Panc1 (cell line): ENCODE measurements at regions not wholly inside any gene's neighbourhood (a gene's known extent, or its start where the extent isn't known, plus 50 kb on each side); places are given as distances from the start of the nearest gene placed in this dataset.

Experiments
- ATAC-seq: fragments of 200-7000 bp; cut with Tn5 transposase; 2 replicates; pipeline ENCODE4 v1.9.1; 2020; ENCODE audit warnings: mild to moderate bottlenecking, moderate library complexity
- BruUV-seq: library from RNA; stranded (reverse); fragments of 400-500 nt; replicated peaks from 2 replicates; lab custom pipeline; 2021; lab: Mats Ljungman, UMichigan
- CTCF ChIA-PET: fragments of 300-600 bp; sonication (Branson Sonifier 250); formaldehyde crosslinking; loops from one replicate; lab custom pipeline; 2022; ENCODE audit warnings: antibody characterized with exemption; lab: Charles Lee
- POLR2A ChIA-PET: fragments of 300-600 bp; sonication (Branson Sonifier 250); formaldehyde crosslinking; loops from one replicate; lab custom pipeline; 2022; ENCODE audit warnings: antibody characterized with exemption; lab: Charles Lee
- DNase-seq: peaks from one replicate; pipeline ENCODE4 v3.0.0-alpha.2; 2010; ENCODE audit warnings: low read depth, low spot score
- H3K27ac ChIP-seq: 2 replicates; pipeline ENCODE4 v1.5.1; 2011; ENCODE audit warnings: mild to moderate bottlenecking, low read length, inconsistent platforms
- H3K27me3 ChIP-seq: fragments of 200-500 bp; sonication (Bioruptor generic); 2 replicates; pipeline ENCODE4 v1.6.0; 2014; ENCODE audit warnings: low read length, inconsistent platforms; ENCODE audit not compliant: control insufficient read depth, insufficient read depth
- H3K36me3 ChIP-seq: fragments of 200-500 bp; sonication (Bioruptor generic); 2 replicates; pipeline ENCODE4 v1.5.1; 2014; ENCODE audit warnings: inconsistent platforms, mild to moderate bottlenecking, low read length, moderate library complexity; ENCODE audit not compliant: control insufficient read depth, insufficient read depth
- H3K4me1 ChIP-seq: 2 replicates; pipeline ENCODE4 v1.5.1; 2011; ENCODE audit warnings: inconsistent platforms, mild to moderate bottlenecking, low read length, moderate library complexity; ENCODE audit not compliant: control insufficient read depth, insufficient read depth
- H3K4me3 ChIP-seq, 2 experiments: 2 replicates each; pipeline ENCODE4 v1.5.1; 2011 to 2012; ENCODE audit warnings: low read depth in 2 of 2, low read length in 2 of 2, mild to moderate bottlenecking in 2 of 2, inconsistent platforms in 1 of 2, moderate library complexity in 1 of 2
- H3K9me3 ChIP-seq: fragments of 200-500 bp; sonication (Bioruptor generic); 2 replicates; pipeline ENCODE4 v1.5.1; 2014; ENCODE audit warnings: low read depth, mild to moderate bottlenecking, inconsistent platforms, low read length, moderate library complexity; ENCODE audit not compliant: control insufficient read depth, insufficient read depth
- CTCF ChIP-seq: fragments of 450-650 bp; IDR thresholded peaks from 2 replicates; pipeline ENCODE4 v1.5.1; 2017; ENCODE audit warnings: mild to moderate bottlenecking
- POLR2AphosphoS5 ChIP-seq: IDR thresholded peaks from 2 replicates; pipeline ENCODE4 v1.6.1; 2012; ENCODE audit warnings: mild to moderate bottlenecking, low read depth, low read length, moderate library complexity
- REST ChIP-seq, 2 experiments: IDR thresholded peaks; 2 replicates each; pipeline ENCODE4 v1.6.1; 2011 to 2012; ENCODE audit warnings: low read depth in 2 of 2, control low read depth in 1 of 2, low read length in 1 of 2, mild to moderate bottlenecking in 1 of 2, moderate library complexity in 1 of 2; ENCODE audit not compliant: insufficient read depth in 1 of 2
- SIN3A ChIP-seq: IDR thresholded peaks from 2 replicates; pipeline ENCODE4 v1.6.1; 2012; ENCODE audit warnings: low read depth, mild to moderate bottlenecking, low read length, moderate library complexity, borderline replicate concordance; ENCODE audit not compliant: insufficient read depth
- TCF7L2 ChIP-seq: IDR thresholded peaks from 2 replicates; pipeline ENCODE4 v1.6.1; 2011; ENCODE audit warnings: mild to moderate bottlenecking, low read depth, low read length, inconsistent platforms
- in situ Hi-C: cut with HindIII; loops from 2 replicates; pipeline ENCODE4 v1.10.0; 2016; ENCODE audit warnings: low sequenced_read_pairs, low pct_unique_long_range_greater_than_20kb
- intact Hi-C: fragments of 100-400 bp; cut with micrococcal nuclease; formaldehyde crosslinking; loops from one replicate; pipeline ENCODE4 v1.10.0; 2022; ENCODE audit not compliant: unreplicated experiment

GRCh38 chr3:55169608-55170072 is 241.8 kb upstream of the LRTM1 start:
- ChIA-PET CTCF (no interaction called here), POLR2A (interaction anchor here (0.6 kb wide), 1 partner anchor 107 kb away, joined by 6 read pairs; no protein-coding TSS in a partner anchor)
- intact Hi-C loops (no loop called here), in situ Hi-C loops (no loop called here)
- H3K9me3 ChIP-seq, result no peaks in the 10 kb centered on the region
- H3K27me3 ChIP-seq, result no peaks in the 10 kb centered on the region
- ATAC-seq, result no peak
- no peak for DNase-seq
- H3K4me3 ChIP-seq, result no peak overlapping the region
- H3K27ac ChIP-seq, result no peak overlapping the region
- BruUV-seq, result no TSS peak
- TF ChIP-seq TCF7L2, result no peak
- TF ChIP-seq POLR2AphosphoS5, result no peak
- no peak for TF ChIP-seq REST (IDR thresholded peaks at IDR 0.05; ENCODE audit: insufficient read depth in 1 of 2, low read depth in 2 of 2, low read length in 1 of 2)
- TF ChIP-seq SIN3A, result no peak
- no peak for TF ChIP-seq CTCF
- H3K4me1 ChIP-seq, result no peaks in the 10 kb centered on the region
- H3K36me3 ChIP-seq, result no peaks in the 10 kb centered on the region

GRCh38 chr3:55169161-55169560 is 241.3 kb upstream of the LRTM1 start:
- ATAC-seq, result no peak
- BruUV-seq, result no TSS peak
- in situ Hi-C loops, result no loop called here

More at GRCh38 chr3:55169161-55169560, 241.3 kb upstream of the LRTM1 start:
- TF ChIP-seq POLR2AphosphoS5, result no peak
- no peak for TF ChIP-seq SIN3A
- no peak for TF ChIP-seq REST (IDR thresholded peaks at IDR 0.05; ENCODE audit: insufficient read depth in 1 of 2, low read depth in 2 of 2, low read length in 1 of 2)
- no peak for TF ChIP-seq TCF7L2
- no peak for TF ChIP-seq CTCF
- ChIA-PET POLR2A (no interaction called here), CTCF (no interaction called here)
- no peak for DNase-seq
- Histone ChIP-seq H3K27ac (no peak overlapping the region), H3K36me3 (no peaks in the 10 kb centered on the region), H3K9me3 (no peaks in the 10 kb centered on the region), H3K4me3 (no peak overlapping the region), H3K4me1 (no peaks in the 10 kb centered on the region), H3K27me3 (no peaks in the 10 kb centered on the region)
- intact Hi-C loops, result no loop called here
